Sigmoid colon (tissue), 4 donors: ENCODE measurements at regions not wholly inside any gene's neighbourhood (a gene's known extent, or its start where the extent isn't known, plus 50 kb on each side); places are given as distances from the start of the nearest gene placed in this dataset.

Experiments
- CTCF ChIP-seq, 4 experiments: fragments of 450-650 bp in 3 of 4; fragments of 200-600 bp in 1 of 4; IDR thresholded peaks; one replicate each; pipeline ENCODE4 v1.5.1; 2016 to 2019; ENCODE audit warnings: antibody characterized with exemption in 4 of 4, mild to moderate bottlenecking in 3 of 4, moderate library complexity in 2 of 4
- POLR2A ChIP-seq, 2 donors: fragments of 450-650 bp; IDR thresholded peaks; one replicate each; pipeline ENCODE4 v1.6.1; 2016; ENCODE audit warnings: antibody characterized with exemption in 2 of 2, mild to moderate bottlenecking in 2 of 2, moderate library complexity in 2 of 2
- POLR2AphosphoS5 ChIP-seq, 4 donors: sonication (generic); formaldehyde crosslinking; IDR thresholded peaks; one replicate each; pipeline ENCODE4 v1.6.1; 2017; ENCODE audit warnings: antibody characterized with exemption in 4 of 4

GRCh38 chr10:110423650-110424049, 74.1 kb upstream of the DUSP5 start:
- no peak for TF ChIP-seq CTCF (IDR thresholded peaks at IDR 0.05)
- no peak for TF ChIP-seq POLR2AphosphoS5 (IDR thresholded peaks at IDR 0.05)
- TF ChIP-seq POLR2A (IDR thresholded peaks at IDR 0.05) = no peak
